CD14-positive monocyte (primary cell): ENCODE measurements at regions not wholly inside any gene's neighbourhood (a gene's known extent, or its start where the extent isn't known, plus 50 kb on each side); places are given as distances from the start of the nearest gene placed in this dataset.

Source experiments
- DNase-seq, 3 donors: peaks; one replicate each; pipeline ENCODE4 v3.0.0-alpha.2; 2011 to 2022
- H2AFZ ChIP-seq: 2 replicates; pipeline ENCODE4 v1.6.0; 2012; ENCODE audit warnings: mild to moderate bottlenecking, low read depth, low read length, inconsistent platforms; ENCODE audit not compliant: insufficient read depth, poor library complexity, severe bottlenecking
- H3K27ac ChIP-seq, 2 donors: 1 replicate in 1 of 2; 2 replicates in 1 of 2; pipeline ENCODE4 v1.5.1; 2012 to 2013; ENCODE audit warnings: low read length in 2 of 2, control low read depth in 1 of 2, inconsistent platforms in 1 of 2, low read depth in 1 of 2, mild to moderate bottlenecking in 1 of 2
- H3K27me3 ChIP-seq, 2 donors: one replicate each; pipeline versions ENCODE4 v1.6.0 to v1.6.1; 2011 to 2013; ENCODE audit warnings: low read length in 2 of 2; ENCODE audit not compliant: control insufficient read depth in 2 of 2, insufficient read depth in 2 of 2
- H3K36me3 ChIP-seq, 2 donors: replicated peaks in 1 of 2; 1 replicate in 1 of 2; 2 replicates in 1 of 2; pipeline versions ENCODE4 v1.5.1 to v1.6.1; 2012 to 2013; ENCODE audit warnings: low read length in 2 of 2, control low read depth in 1 of 2, inconsistent platforms in 1 of 2, mild to moderate bottlenecking in 1 of 2; ENCODE audit not compliant: insufficient read depth in 2 of 2, control insufficient read depth in 1 of 2
- H3K4me1 ChIP-seq, 2 donors: 1 replicate in 1 of 2; 2 replicates in 1 of 2; pipeline versions ENCODE4 v1.5.1 to v1.6.1; 2012 to 2013; ENCODE audit warnings: low read length in 2 of 2, control low read depth in 1 of 2, inconsistent platforms in 1 of 2, mild to moderate bottlenecking in 1 of 2, moderate library complexity in 1 of 2; ENCODE audit not compliant: insufficient read depth in 2 of 2, control insufficient read depth in 1 of 2
- H3K4me2 ChIP-seq: replicated peaks from 2 replicates; pipeline ENCODE3; 2012; ENCODE audit warnings: low read length, moderate library complexity, mild to moderate bottlenecking; ENCODE audit not compliant: poor library complexity, severe bottlenecking; ENCODE audit errors: extremely low read depth
- H3K4me3 ChIP-seq, 3 experiments: fragments of 200-600 bp in 1 of 3; sonication (generic) in 1 of 3; replicated peaks in 1 of 3; 1 replicate in 2 of 3; 2 replicates in 1 of 3; pipeline ENCODE4 v1.5.1; 2011 to 2013; ENCODE audit warnings: low read length in 3 of 3, mild to moderate bottlenecking in 3 of 3, control low read depth in 2 of 3, low read depth in 2 of 3, inconsistent platforms in 1 of 3, moderate library complexity in 1 of 3
- H3K79me2 ChIP-seq: 2 replicates; pipeline ENCODE4 v1.6.0; 2012; ENCODE audit warnings: mild to moderate bottlenecking, control low read depth, inconsistent platforms, low read length, moderate library complexity; ENCODE audit not compliant: insufficient read depth
- H3K9ac ChIP-seq: 2 replicates; pipeline ENCODE4 v1.6.0; 2017; ENCODE audit warnings: low read length, mild to moderate bottlenecking; ENCODE audit not compliant: insufficient read depth, poor library complexity, severe bottlenecking
- H3K9me3 ChIP-seq, 2 donors: replicated peaks in 1 of 2; 1 replicate in 1 of 2; 2 replicates in 1 of 2; pipeline versions ENCODE4 v1.5.1 to v1.6.1; 2012 to 2013; ENCODE audit warnings: low read length in 2 of 2, control low read depth in 1 of 2; ENCODE audit not compliant: control insufficient read depth in 1 of 2, insufficient read depth in 1 of 2
- H4K20me1 ChIP-seq: 2 replicates; pipeline ENCODE4 v1.6.0; 2012; ENCODE audit warnings: mild to moderate bottlenecking, low read length, control low read depth, moderate library complexity; ENCODE audit not compliant: insufficient read depth
- H3K27ac Mint-ChIP-seq, 7 donors: one replicate each; pipeline ENCODE4 v1.8.0; 2020; ENCODE audit warnings: mild to moderate bottlenecking in 7 of 7, mixed read lengths in 7 of 7, moderate library complexity in 6 of 7, inconsistent platforms in 2 of 7
- H3K27me3 Mint-ChIP-seq, 3 donors: one replicate each; pipeline ENCODE4 v1.8.0; 2021 to 2022; ENCODE audit warnings: low read depth in 3 of 3, mild to moderate bottlenecking in 3 of 3, mixed read lengths in 3 of 3, moderate library complexity in 3 of 3, inconsistent platforms in 1 of 3
- H3K36me3 Mint-ChIP-seq, 2 donors: one replicate each; pipeline ENCODE4 v1.8.0; 2020; ENCODE audit warnings: mixed read lengths in 2 of 2, inconsistent platforms in 1 of 2, mild to moderate bottlenecking in 1 of 2
- H3K4me1 Mint-ChIP-seq: one replicate; pipeline ENCODE4 v1.8.0; 2020; ENCODE audit warnings: mild to moderate bottlenecking, mixed read lengths
- H3K4me3 Mint-ChIP-seq, 2 donors: one replicate each; pipeline ENCODE4 v1.8.0; 2020; ENCODE audit warnings: mild to moderate bottlenecking in 2 of 2, mixed read lengths in 2 of 2, moderate library complexity in 1 of 2
- H3K9me3 Mint-ChIP-seq, 7 donors: one replicate each; pipeline ENCODE4 v1.8.0; 2020 to 2022; ENCODE audit warnings: mixed read lengths in 7 of 7, mild to moderate bottlenecking in 6 of 7, moderate library complexity in 6 of 7, inconsistent platforms in 2 of 7
- CTCF ChIP-seq: fragments of 200-600 bp; IDR thresholded peaks from one replicate; pipeline ENCODE4 v1.8.0; 2022; ENCODE audit warnings: antibody characterized with exemption, mild to moderate bottlenecking
- WGBS: methylation state at CpG from one replicate; pipeline ENCODE4 v1.1.5; 2013; ENCODE audit warnings: missing lambda C conversion rate; ENCODE audit not compliant: insufficient coverage; 5-methylcytosine and 5-hydroxymethylcytosine counted together
- intact Hi-C, 2 donors: fragments of 100-400 bp; cut with micrococcal nuclease; formaldehyde crosslinking; loops; one replicate each; pipeline versions ENCODE4 v1.15.0 to v1.15.1; 2023

- no peaks in the 10 kb centered on the region for H3K79me2 ChIP-seq
- H3K27me3 ChIP-seq: no peaks in the 10 kb centered on the region
- TF ChIP-seq CTCF: no peak
- no peak overlapping the region for H2AFZ ChIP-seq
- no CpG with 5 or more reads among the region's 1 CpG for WGBS
- Mint-ChIP-seq H3K27me3 (peaks cover 0 to 2% (median 2%) of the 10 kb centered on the region in 3 donors), H3K4me3 (no peak overlapping the region), H3K27ac (no peak overlapping the region), H3K4me1 (peaks cover 12% of the 10 kb centered on the region), H3K36me3 (no peaks in the 10 kb centered on the region), H3K9me3 (peaks cover 0 to 5% (median 0%) of the 10 kb centered on the region in 7 donors)
- H3K4me1 ChIP-seq: no peaks in the 10 kb centered on the region
- H3K4me2 ChIP-seq: no peak overlapping the region
- H3K9me3 ChIP-seq: no peaks in the 10 kb centered on the region
- intact Hi-C loops: no loop called here
- no peaks in the 10 kb centered on the region for H3K36me3 ChIP-seq
- no peaks in the 10 kb centered on the region for H4K20me1 ChIP-seq
- H3K4me3 ChIP-seq: no peak overlapping the region
- H3K9ac ChIP-seq: no peak overlapping the region
- no peak for DNase-seq
- no peak overlapping the region for H3K27ac ChIP-seq
These were observed 61.1 kb upstream of the NUDT4 start for GRCh38 chr12:93316623-93316971.

GRCh38 chr12:93317227-93317626 lies 60.5 kb upstream of the NUDT4 start:
- peaks cover 12% of the 10 kb centered on the region for H3K4me1 Mint-ChIP-seq
- no peaks in the 10 kb centered on the region for H3K4me1 ChIP-seq
- no peaks in the 10 kb centered on the region for H3K36me3 Mint-ChIP-seq
- intact Hi-C loops: no loop called here
- H3K9me3 ChIP-seq: no peaks in the 10 kb centered on the region
- 76% methylated on average over 5 of the region's 6 CpGs for WGBS
- no peaks in the 10 kb centered on the region for H3K79me2 ChIP-seq
- H3K4me3 ChIP-seq: no peak overlapping the region
- H2AFZ ChIP-seq: no peak overlapping the region
- no peaks in the 10 kb centered on the region for H3K27me3 ChIP-seq
- H3K36me3 ChIP-seq: no peaks in the 10 kb centered on the region
- H3K27ac ChIP-seq: no peak overlapping the region
- no peak overlapping the region for H3K27ac Mint-ChIP-seq
- H3K27me3 Mint-ChIP-seq: peaks cover 0 to 2% (median 2%) of the 10 kb centered on the region in 3 donors
- TF ChIP-seq CTCF: no peak
- H3K9ac ChIP-seq: no peak overlapping the region
- H3K4me3 Mint-ChIP-seq: no peak overlapping the region
- H4K20me1 ChIP-seq: no peaks in the 10 kb centered on the region
- no peak overlapping the region for H3K4me2 ChIP-seq
- no peak for DNase-seq
- peaks cover 0 to 5% (median 0%) of the 10 kb centered on the region in 7 donors for H3K9me3 Mint-ChIP-seq
